H9 (cell line): ENCODE measurements at regions not wholly inside any gene's neighbourhood (a gene's known extent, or its start where the extent isn't known, plus 50 kb on each side); places are given as distances from the start of the nearest gene placed in this dataset.

Experiments
- DNase-seq: peaks from one replicate; pipeline ENCODE4 v3.0.0-alpha.2; 2017
- H2AFZ ChIP-seq: one replicate; pipeline ENCODE4 v1.6.1; 2013; ENCODE audit warnings: mild to moderate bottlenecking, low read length, control low read depth, moderate library complexity
- H2AK5ac ChIP-seq: 2 replicates; pipeline ENCODE4 v1.6.1; 2013; ENCODE audit warnings: low read length, control low read depth, mixed read lengths; ENCODE audit not compliant: insufficient read length
- H2BK120ac ChIP-seq: one replicate; pipeline ENCODE4 v1.6.1; 2013; ENCODE audit warnings: low read depth, mild to moderate bottlenecking, low read length, control low read depth, inconsistent platforms; ENCODE audit not compliant: poor library complexity, severe bottlenecking
- H2BK12ac ChIP-seq: 2 replicates; pipeline ENCODE4 v1.6.1; 2013; ENCODE audit warnings: low read length, control low read depth, mixed read lengths, low read depth; ENCODE audit not compliant: insufficient read length
- H2BK15ac ChIP-seq: 2 replicates; pipeline ENCODE4 v1.6.1; 2013; ENCODE audit warnings: low read depth, low read length, control low read depth
- H2BK20ac ChIP-seq: one replicate; pipeline ENCODE4 v1.6.1; 2013; ENCODE audit warnings: low read depth, mild to moderate bottlenecking, low read length, control low read depth, inconsistent platforms; ENCODE audit not compliant: poor library complexity, severe bottlenecking
- H2BK5ac ChIP-seq: 2 replicates; pipeline ENCODE4 v1.6.1; 2013; ENCODE audit warnings: low read length, control low read depth, mixed read lengths; ENCODE audit not compliant: insufficient read length
- H3K14ac ChIP-seq: 2 replicates; pipeline ENCODE4 v1.6.1; 2013; ENCODE audit warnings: low read length, control low read depth; ENCODE audit not compliant: insufficient read depth
- H3K18ac ChIP-seq: 2 replicates; pipeline ENCODE4 v1.6.1; 2013; ENCODE audit warnings: low read depth, mild to moderate bottlenecking, mixed read lengths, low read length, control low read depth; ENCODE audit not compliant: insufficient read length
- H3K23ac ChIP-seq: 2 replicates; pipeline ENCODE4 v1.6.1; 2013; ENCODE audit warnings: low read length, control low read depth, mixed read lengths, low read depth; ENCODE audit not compliant: insufficient read length
- H3K23me2 ChIP-seq: 2 replicates; pipeline ENCODE4 v1.6.1; 2013; ENCODE audit warnings: low read depth, mild to moderate bottlenecking, mixed read lengths, low read length, control low read depth; ENCODE audit not compliant: insufficient read length, poor library complexity, severe bottlenecking
- H3K27ac ChIP-seq: 2 replicates; pipeline ENCODE4 v1.5.1; 2013; ENCODE audit warnings: low read length, control low read depth, mixed read lengths, low read depth; ENCODE audit not compliant: insufficient read length
- H3K27me3 ChIP-seq: 2 replicates; pipeline ENCODE4 v1.6.1; 2013; ENCODE audit warnings: low read length, control low read depth, inconsistent platforms; ENCODE audit not compliant: insufficient read depth
- H3K4ac ChIP-seq: 2 replicates; pipeline ENCODE4 v1.6.1; 2013; ENCODE audit warnings: low read depth, mild to moderate bottlenecking, control low read depth, inconsistent platforms, low read length, moderate library complexity
- H3K4me1 ChIP-seq: 2 replicates; pipeline ENCODE4 v1.6.1; 2013; ENCODE audit warnings: low read length, control low read depth, inconsistent platforms; ENCODE audit not compliant: insufficient read depth
- H3K4me2 ChIP-seq: 2 replicates; pipeline ENCODE4 v1.6.1; 2013; ENCODE audit warnings: low read length, control low read depth, mixed read lengths; ENCODE audit not compliant: insufficient read length, insufficient read depth
- H3K56ac ChIP-seq: 2 replicates; pipeline ENCODE4 v1.6.1; 2013; ENCODE audit warnings: low read depth, mild to moderate bottlenecking, mixed read lengths, low read length, control low read depth; ENCODE audit not compliant: insufficient read length
- H3K79me1 ChIP-seq: 2 replicates; pipeline ENCODE4 v1.6.1; 2013; ENCODE audit warnings: low read depth, mild to moderate bottlenecking, moderate library complexity, low read length, control low read depth, inconsistent platforms; ENCODE audit not compliant: insufficient read depth, poor library complexity, severe bottlenecking
- H3K79me2 ChIP-seq: 2 replicates; pipeline ENCODE4 v1.6.1; 2013; ENCODE audit warnings: low read length, control low read depth, inconsistent platforms; ENCODE audit not compliant: insufficient read depth
- H3K9ac ChIP-seq: 2 replicates; pipeline ENCODE4 v1.6.1; 2013; ENCODE audit warnings: low read length, control low read depth, mixed read lengths; ENCODE audit not compliant: insufficient read length; ENCODE audit errors: extremely low read depth
- H3K9me3 ChIP-seq: one replicate; pipeline ENCODE4 v1.6.1; 2013; ENCODE audit warnings: low read depth, low read length, inconsistent platforms; ENCODE audit not compliant: control insufficient read depth
- H3T11ph ChIP-seq: one replicate; pipeline ENCODE4 v1.6.1; 2013; ENCODE audit warnings: mild to moderate bottlenecking, low read length, control low read depth, inconsistent platforms
- H4K20me1 ChIP-seq: one replicate; pipeline ENCODE4 v1.6.1; 2013; ENCODE audit not compliant: control insufficient read depth, insufficient read length, insufficient read depth
- H4K5ac ChIP-seq: 2 replicates; pipeline ENCODE4 v1.6.1; 2013; ENCODE audit warnings: low read depth, mild to moderate bottlenecking, mixed read lengths, low read length, control low read depth; ENCODE audit not compliant: insufficient read length
- H4K8ac ChIP-seq: replicated peaks from 2 replicates; pipeline ENCODE4 v1.6.1; 2013; ENCODE audit warnings: low read length, control low read depth, mixed read lengths, low read depth; ENCODE audit not compliant: insufficient read length
- H4K91ac ChIP-seq: 2 replicates; pipeline ENCODE4 v1.6.1; 2013; ENCODE audit warnings: low read depth, mild to moderate bottlenecking, moderate library complexity, mixed read lengths, low read length, control low read depth; ENCODE audit not compliant: insufficient read length
- H3K27ac Mint-ChIP-seq, 3 experiments: 2 replicates in 2 of 3; 3 replicates in 1 of 3; pipeline ENCODE4 v1.8.0; 2020 to 2021; ENCODE audit warnings: mixed read lengths in 3 of 3, mild to moderate bottlenecking in 1 of 3, moderate library complexity in 1 of 3
- H3K27me3 Mint-ChIP-seq: 2 replicates; pipeline ENCODE4 v1.8.0; 2021; ENCODE audit warnings: low read depth, mild to moderate bottlenecking, moderate library complexity, mixed read lengths
- H3K36me3 Mint-ChIP-seq, 3 experiments: 2 replicates in 2 of 3; 3 replicates in 1 of 3; pipeline ENCODE4 v1.8.0; 2020 to 2021; ENCODE audit warnings: low read depth in 3 of 3, mixed read lengths in 3 of 3; ENCODE audit not compliant: insufficient read depth in 1 of 3
- H3K4me1 Mint-ChIP-seq, 2 experiments: 2 replicates each; pipeline ENCODE4 v1.8.0; 2020; ENCODE audit warnings: mixed read lengths in 2 of 2
- H3K4me3 Mint-ChIP-seq, 2 experiments: 2 replicates in 1 of 2; 3 replicates in 1 of 2; pipeline ENCODE4 v1.8.0; 2020 to 2021; ENCODE audit warnings: mild to moderate bottlenecking in 2 of 2, mixed read lengths in 2 of 2, moderate library complexity in 1 of 2
- H3K9me3 Mint-ChIP-seq, 2 experiments: 2 replicates in 1 of 2; 3 replicates in 1 of 2; pipeline ENCODE4 v1.8.0; 2020; ENCODE audit warnings: mild to moderate bottlenecking in 2 of 2, mixed read lengths in 2 of 2, moderate library complexity in 1 of 2
- TF ChIP-seq, protein P1 (sequence below): fragments of 200-600 bp; sonication (generic); conservative IDR thresholded peaks from 3 replicates; pipeline ENCODE4 v1.8.0; 2021; ENCODE audit warnings: antibody characterized with exemption, mild to moderate bottlenecking

GRCh38 chr14:27721760-27722159 lies 1044.8 kb upstream of the FOXG1 start:
- H4K8ac ChIP-seq: no peak overlapping the region
- H2BK5ac ChIP-seq: no peak overlapping the region
- no peak overlapping the region for H2AFZ ChIP-seq
- Mint-ChIP-seq H3K9me3 (peaks cover 11% of the 10 kb centered on the region in 2 experiments), H3K36me3 (peaks cover 3 to 11% (median 10%) of the 10 kb centered on the region in 3 experiments; a peak in 5 of 7 replicates), H3K27ac (no peak overlapping the region), H3K4me3 (no peak overlapping the region), H3K4me1 (peaks cover 5 to 8% of the 10 kb centered on the region in 2 experiments), H3K27me3 (no peaks in the 10 kb centered on the region)
- no peak overlapping the region for H3K23ac ChIP-seq
- H2BK15ac ChIP-seq: no peak overlapping the region
- H3K9ac ChIP-seq: no peak overlapping the region
- H4K91ac ChIP-seq: no peak overlapping the region
- H3K4ac ChIP-seq: no peak overlapping the region
- TF ChIP-seq, protein P1, sequence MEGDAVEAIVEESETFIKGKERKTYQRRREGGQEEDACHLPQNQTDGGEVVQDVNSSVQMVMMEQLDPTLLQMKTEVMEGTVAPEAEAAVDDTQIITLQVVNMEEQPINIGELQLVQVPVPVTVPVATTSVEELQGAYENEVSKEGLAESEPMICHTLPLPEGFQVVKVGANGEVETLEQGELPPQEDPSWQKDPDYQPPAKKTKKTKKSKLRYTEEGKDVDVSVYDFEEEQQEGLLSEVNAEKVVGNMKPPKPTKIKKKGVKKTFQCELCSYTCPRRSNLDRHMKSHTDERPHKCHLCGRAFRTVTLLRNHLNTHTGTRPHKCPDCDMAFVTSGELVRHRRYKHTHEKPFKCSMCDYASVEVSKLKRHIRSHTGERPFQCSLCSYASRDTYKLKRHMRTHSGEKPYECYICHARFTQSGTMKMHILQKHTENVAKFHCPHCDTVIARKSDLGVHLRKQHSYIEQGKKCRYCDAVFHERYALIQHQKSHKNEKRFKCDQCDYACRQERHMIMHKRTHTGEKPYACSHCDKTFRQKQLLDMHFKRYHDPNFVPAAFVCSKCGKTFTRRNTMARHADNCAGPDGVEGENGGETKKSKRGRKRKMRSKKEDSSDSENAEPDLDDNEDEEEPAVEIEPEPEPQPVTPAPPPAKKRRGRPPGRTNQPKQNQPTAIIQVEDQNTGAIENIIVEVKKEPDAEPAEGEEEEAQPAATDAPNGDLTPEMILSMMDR: no peak
- no peak overlapping the region for H3K27ac ChIP-seq
- H2AK5ac ChIP-seq: no peak overlapping the region
- no peaks in the 10 kb centered on the region for H3K79me1 ChIP-seq
- H3K27me3 ChIP-seq: no peaks in the 10 kb centered on the region
- no peaks in the 10 kb centered on the region for H3K4me1 ChIP-seq
- H3K79me2 ChIP-seq: no peaks in the 10 kb centered on the region
- H2BK20ac ChIP-seq: no peak overlapping the region
- no peak overlapping the region for H3K56ac ChIP-seq
- DNase-seq: no peak
- H3K18ac ChIP-seq: no peak overlapping the region
- H4K5ac ChIP-seq: no peak overlapping the region
- H3K14ac ChIP-seq: no peak overlapping the region
- no peak overlapping the region for H3K4me2 ChIP-seq
- no peak overlapping the region for H2BK120ac ChIP-seq
- no peak overlapping the region for H3T11ph ChIP-seq
- H4K20me1 ChIP-seq: no peaks in the 10 kb centered on the region
- H3K23me2 ChIP-seq: no peaks in the 10 kb centered on the region
- no peak overlapping the region for H2BK12ac ChIP-seq
- H3K9me3 ChIP-seq: peaks cover 9% of the 10 kb centered on the region
